GM12865 (cell line): ENCODE measurements at regions not wholly inside any gene's neighbourhood (a gene's known extent, or its start where the extent isn't known, plus 50 kb on each side); places are given as distances from the start of the nearest gene placed in this dataset.

Experiments used
- DNase-seq: peaks from one replicate; pipeline ENCODE4 v3.0.0; 2010; ENCODE audit warnings: low read depth
- H3K4me3 ChIP-seq: 2 replicates; pipeline ENCODE4 v1.5.1; 2011; ENCODE audit warnings: mild to moderate bottlenecking, low read depth, low read length, control low read depth
- TF ChIP-seq, protein P1 (sequence below): IDR thresholded peaks from 2 replicates; pipeline ENCODE4 v1.5.1; 2011; ENCODE audit warnings: low read length, control low read depth, low read depth, inconsistent platforms; ENCODE audit not compliant: insufficient read depth; ENCODE audit errors: missing control alignments

DNA sequence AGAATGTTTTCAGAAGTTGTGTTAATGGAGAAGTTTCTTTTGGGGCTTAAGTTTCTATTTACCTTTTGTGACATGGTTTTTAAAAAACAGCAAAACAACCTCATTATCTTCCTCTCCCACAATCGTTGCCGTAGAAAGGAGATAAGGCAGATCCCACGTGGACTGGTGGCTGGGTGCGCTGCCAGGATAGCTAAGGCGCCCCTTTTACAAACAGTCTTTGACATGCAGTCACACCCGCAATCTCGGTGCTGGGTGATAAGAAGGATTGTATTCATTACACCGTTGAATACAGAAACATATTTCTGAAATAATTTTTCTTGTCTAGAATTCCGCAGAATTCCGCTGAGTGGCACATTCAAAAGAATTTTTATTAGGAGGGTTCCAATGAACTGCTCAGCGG lies 271.1 kb downstream of the UQCRFS1 start:
- no peak for DNase-seq
- H3K4me3 ChIP-seq: no peak overlapping the region
- TF ChIP-seq, protein P1, sequence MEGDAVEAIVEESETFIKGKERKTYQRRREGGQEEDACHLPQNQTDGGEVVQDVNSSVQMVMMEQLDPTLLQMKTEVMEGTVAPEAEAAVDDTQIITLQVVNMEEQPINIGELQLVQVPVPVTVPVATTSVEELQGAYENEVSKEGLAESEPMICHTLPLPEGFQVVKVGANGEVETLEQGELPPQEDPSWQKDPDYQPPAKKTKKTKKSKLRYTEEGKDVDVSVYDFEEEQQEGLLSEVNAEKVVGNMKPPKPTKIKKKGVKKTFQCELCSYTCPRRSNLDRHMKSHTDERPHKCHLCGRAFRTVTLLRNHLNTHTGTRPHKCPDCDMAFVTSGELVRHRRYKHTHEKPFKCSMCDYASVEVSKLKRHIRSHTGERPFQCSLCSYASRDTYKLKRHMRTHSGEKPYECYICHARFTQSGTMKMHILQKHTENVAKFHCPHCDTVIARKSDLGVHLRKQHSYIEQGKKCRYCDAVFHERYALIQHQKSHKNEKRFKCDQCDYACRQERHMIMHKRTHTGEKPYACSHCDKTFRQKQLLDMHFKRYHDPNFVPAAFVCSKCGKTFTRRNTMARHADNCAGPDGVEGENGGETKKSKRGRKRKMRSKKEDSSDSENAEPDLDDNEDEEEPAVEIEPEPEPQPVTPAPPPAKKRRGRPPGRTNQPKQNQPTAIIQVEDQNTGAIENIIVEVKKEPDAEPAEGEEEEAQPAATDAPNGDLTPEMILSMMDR: no peak

DNA sequence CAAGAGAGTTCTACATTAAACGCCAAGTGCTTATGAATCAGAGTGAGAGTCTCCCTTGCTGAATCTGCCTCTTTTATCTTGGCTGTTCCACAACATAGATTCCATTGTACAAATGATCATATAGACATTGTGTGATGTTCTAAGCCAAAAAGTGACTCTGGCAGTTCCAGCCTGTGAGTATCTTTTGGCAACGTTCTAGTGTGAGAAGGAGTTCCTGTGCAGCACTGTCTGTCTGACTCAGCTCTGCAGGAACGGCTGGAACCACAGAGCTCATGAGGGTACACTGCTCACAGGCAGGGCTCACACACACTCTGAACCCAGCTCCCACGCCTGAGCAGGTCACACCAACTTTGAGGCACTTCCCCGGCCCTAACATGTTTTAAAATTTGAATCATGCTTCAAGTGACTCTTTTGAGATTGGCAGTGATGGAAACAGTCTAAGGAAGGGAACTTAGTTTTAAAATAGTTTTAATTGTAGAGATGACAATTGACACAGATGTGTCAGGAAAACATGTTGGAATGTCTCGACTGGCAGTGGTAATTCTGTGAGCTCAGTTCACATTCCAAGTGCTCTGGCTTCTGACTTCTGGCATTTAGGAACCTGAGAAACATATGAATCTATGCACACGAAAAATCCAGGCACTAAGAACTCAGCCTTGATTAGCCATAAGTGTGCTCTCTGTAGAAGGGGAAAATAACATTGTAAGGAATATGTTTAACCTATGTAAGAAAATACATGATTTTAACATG lies 272.0 kb downstream of the UQCRFS1 start:
- DNase-seq: no peak

DNA sequence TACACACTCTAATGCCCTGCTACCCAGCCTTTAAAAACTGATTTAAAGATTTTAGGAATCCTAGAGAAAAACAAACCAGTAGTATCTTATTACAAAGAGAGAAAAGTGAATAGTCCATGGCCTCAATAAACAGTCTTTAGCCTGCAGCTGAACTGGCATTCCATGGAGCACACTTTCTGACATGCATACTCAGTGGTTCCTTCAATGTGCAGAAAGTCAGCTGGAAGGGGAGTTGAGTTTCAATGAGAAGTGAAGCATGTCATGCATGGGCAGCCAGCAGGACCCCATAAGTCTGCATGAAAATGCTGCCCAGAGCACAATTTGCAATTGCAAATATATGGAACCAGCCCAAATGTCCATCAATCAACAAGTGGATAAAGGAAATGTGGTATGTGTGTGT lies 273.7 kb downstream of the UQCRFS1 start:
- TF ChIP-seq, protein P1: no peak
- no peak for DNase-seq
- no peak overlapping the region for H3K4me3 ChIP-seq

More for the DNA sequence above, 272.0 kb downstream of the UQCRFS1 start:
- TF ChIP-seq, protein P1: no peak
- H3K4me3 ChIP-seq: no peak overlapping the region

DNA sequence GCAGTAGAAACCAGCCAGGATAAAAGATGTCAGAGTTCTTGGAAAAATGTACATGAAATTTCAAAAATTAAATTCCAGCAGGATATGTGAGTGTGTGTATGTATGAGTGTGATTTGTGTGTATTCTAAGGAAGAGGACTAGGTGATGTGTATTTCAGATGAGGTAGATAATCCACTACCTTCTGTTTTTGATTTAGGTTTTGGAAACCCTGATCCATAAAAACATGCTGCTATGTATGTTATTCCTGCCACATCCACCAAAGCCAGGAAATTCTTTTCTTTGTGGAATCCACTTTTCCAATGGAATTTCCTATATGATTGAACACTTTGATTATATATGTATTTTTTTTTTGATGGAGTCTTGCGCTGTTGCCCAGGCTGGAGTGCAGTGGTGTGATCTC lies 276.9 kb downstream of the UQCRFS1 start:
- no peak for DNase-seq
- H3K4me3 ChIP-seq: no peak overlapping the region
- TF ChIP-seq, protein P1: no peak

DNA sequence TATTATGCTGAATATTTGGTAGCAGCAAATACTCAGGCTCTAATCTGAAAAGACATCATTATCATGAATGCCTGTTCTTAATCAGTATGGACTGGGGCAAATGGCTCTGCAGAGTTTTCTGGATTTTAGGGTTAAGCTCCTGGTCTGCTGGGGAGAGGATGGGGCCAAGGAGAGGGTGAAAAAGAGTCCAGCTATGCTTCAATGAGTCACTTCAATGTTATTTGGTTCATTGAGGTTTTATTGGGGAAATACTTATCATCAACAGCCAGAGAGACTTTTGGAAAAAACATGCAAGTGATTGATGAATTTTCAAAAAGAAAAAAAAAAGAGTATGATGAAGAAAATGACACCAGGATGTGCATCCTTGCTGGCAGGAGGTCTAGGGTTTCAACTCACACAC lies 278.3 kb downstream of the UQCRFS1 start:
- H3K4me3 ChIP-seq: no peak overlapping the region
- DNase-seq: no peak
- TF ChIP-seq, protein P1: no peak

DNA sequence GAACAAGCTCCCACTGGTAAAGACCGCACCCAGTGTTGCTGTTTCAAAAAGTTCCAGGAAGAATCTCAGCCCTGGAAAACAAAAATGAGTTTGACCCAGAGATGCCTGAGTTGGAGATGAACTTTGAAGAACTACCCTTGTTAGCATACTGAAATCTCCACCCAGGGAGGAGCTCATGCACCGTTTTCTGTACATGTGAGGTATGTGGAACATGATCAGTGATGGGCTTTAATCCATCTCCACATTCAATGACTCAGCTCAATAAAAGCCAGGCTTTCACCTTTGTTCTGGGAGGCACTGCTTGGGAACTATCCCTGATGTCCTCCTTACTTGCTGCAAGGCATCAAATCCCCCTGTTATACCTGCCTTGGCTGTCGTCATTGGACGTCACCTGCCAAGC lies 279.9 kb downstream of the UQCRFS1 start:
- TF ChIP-seq, protein P1: no peak
- DNase-seq: no peak

DNA sequence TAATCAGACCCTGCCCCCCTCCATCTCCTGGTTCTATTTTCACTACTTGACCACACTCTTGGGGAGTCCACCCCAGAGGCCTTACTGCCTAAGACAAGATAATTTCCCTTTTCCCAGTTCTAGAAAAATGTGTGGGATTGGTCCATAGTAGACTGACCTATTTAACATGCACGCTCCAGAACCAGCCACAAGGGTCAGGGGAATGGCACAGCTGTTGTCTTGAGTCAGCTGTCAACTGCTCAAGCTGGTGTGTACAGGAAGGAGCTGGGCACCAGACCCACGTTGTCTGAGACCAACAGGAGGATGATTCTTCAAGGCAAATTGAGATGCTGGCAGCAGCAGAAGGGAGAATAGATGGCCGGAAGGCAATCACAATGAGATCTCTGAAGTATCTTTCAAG lies 280.5 kb downstream of the UQCRFS1 start:
- TF ChIP-seq, protein P1: no peak
- no peak for DNase-seq
- H3K4me3 ChIP-seq: no peak overlapping the region

More for the DNA sequence above, 279.9 kb downstream of the UQCRFS1 start:
- H3K4me3 ChIP-seq: no peak overlapping the region
